Smooth muscle cell (in vitro differentiated cells): ENCODE measurements at regions not wholly inside any gene's neighbourhood (a gene's known extent, or its start where the extent isn't known, plus 50 kb on each side); places are given as distances from the start of the nearest gene placed in this dataset.

Source experiments
- DNase-seq: peaks from one replicate; lab custom pipeline; 2025; ENCODE audit not compliant: unreplicated experiment; lab: John Stamatoyannopoulos, UW
- H2AFZ ChIP-seq: fragments of 200-600 bp; sonication (generic); 2 replicates; pipeline ENCODE4 v1.6.0; 2016; ENCODE audit warnings: antibody characterized with exemption, low read depth, mild to moderate bottlenecking
- H3F3A ChIP-seq: fragments of 200-600 bp; sonication (generic); 2 replicates; pipeline ENCODE4 v1.6.0; 2017; ENCODE audit warnings: antibody characterized with exemption, low read depth
- H3K27ac ChIP-seq: fragments of 200-600 bp; sonication (generic); 2 replicates; pipeline ENCODE4 v1.5.1; 2016; ENCODE audit warnings: low read depth, mild to moderate bottlenecking
- H3K27me3 ChIP-seq: fragments of 200-600 bp; sonication (generic); 2 replicates; pipeline ENCODE4 v1.6.1; 2016; ENCODE audit warnings: low read depth, mild to moderate bottlenecking
- H3K36me3 ChIP-seq: fragments of 200-600 bp; sonication (generic); 2 replicates; pipeline ENCODE4 v1.5.1; 2016; ENCODE audit warnings: low read depth
- H3K4me1 ChIP-seq: fragments of 200-600 bp; sonication (generic); 2 replicates; pipeline ENCODE4 v1.5.1; 2016; ENCODE audit warnings: low read depth
- H3K4me2 ChIP-seq: fragments of 200-600 bp; sonication (generic); 2 replicates; pipeline ENCODE4 v1.6.0; 2016; ENCODE audit warnings: mild to moderate bottlenecking
- H3K4me3 ChIP-seq: fragments of 200-600 bp; sonication (generic); 2 replicates; pipeline ENCODE4 v1.5.1; 2016; ENCODE audit warnings: mild to moderate bottlenecking
- H3K79me2 ChIP-seq: fragments of 200-600 bp; sonication (generic); 2 replicates; pipeline ENCODE4 v1.6.0; 2016; ENCODE audit warnings: low read depth, mild to moderate bottlenecking
- H3K9ac ChIP-seq: fragments of 200-600 bp; sonication (generic); 2 replicates; pipeline ENCODE4 v1.6.0; 2016; ENCODE audit warnings: low read depth
- H3K9me3 ChIP-seq: fragments of 200-600 bp; sonication (generic); replicated peaks from 2 replicates; pipeline ENCODE4 v1.5.1; 2016; ENCODE audit warnings: low read depth
- H4K20me1 ChIP-seq: fragments of 200-600 bp; sonication (generic); 2 replicates; pipeline ENCODE4 v1.6.0; 2016; ENCODE audit warnings: low read depth
- whole genome bisulfite sequencing: methylation state at CpG from one replicate; pipeline ENCODE4 v1.1.7; 2016; ENCODE audit warnings: low lambda C conversion rate; 5-methylcytosine and 5-hydroxymethylcytosine counted together
- TF ChIP-seq, protein P1 (sequence below): fragments of 200-600 bp; sonication (generic); IDR thresholded peaks from 2 replicates; pipeline ENCODE4 v1.5.1; 2017; ENCODE audit warnings: borderline replicate concordance, mild to moderate bottlenecking, antibody characterized with exemption; ENCODE audit not compliant: insufficient read depth, poor library complexity, severe bottlenecking

GRCh38 chr6:109299265-109299607 is 83.0 kb downstream of the CD164 start:
- Histone ChIP-seq H4K20me1 (no peaks in the 10 kb centered on the region), H3K4me3 (no peak overlapping the region), H3K4me2 (no peak overlapping the region), H3K36me3 (no peaks in the 10 kb centered on the region), H3K4me1 (peaks cover under 1% of the 10 kb centered on the region), H3K27me3 (no peaks in the 10 kb centered on the region), H3F3A (no peaks in the 10 kb centered on the region), H3K9ac (no peak overlapping the region), H3K27ac (no peak overlapping the region), H3K79me2 (no peaks in the 10 kb centered on the region), H2AFZ (no peak overlapping the region), H3K9me3 (no peaks in the 10 kb centered on the region)
- TF ChIP-seq, protein P1, sequence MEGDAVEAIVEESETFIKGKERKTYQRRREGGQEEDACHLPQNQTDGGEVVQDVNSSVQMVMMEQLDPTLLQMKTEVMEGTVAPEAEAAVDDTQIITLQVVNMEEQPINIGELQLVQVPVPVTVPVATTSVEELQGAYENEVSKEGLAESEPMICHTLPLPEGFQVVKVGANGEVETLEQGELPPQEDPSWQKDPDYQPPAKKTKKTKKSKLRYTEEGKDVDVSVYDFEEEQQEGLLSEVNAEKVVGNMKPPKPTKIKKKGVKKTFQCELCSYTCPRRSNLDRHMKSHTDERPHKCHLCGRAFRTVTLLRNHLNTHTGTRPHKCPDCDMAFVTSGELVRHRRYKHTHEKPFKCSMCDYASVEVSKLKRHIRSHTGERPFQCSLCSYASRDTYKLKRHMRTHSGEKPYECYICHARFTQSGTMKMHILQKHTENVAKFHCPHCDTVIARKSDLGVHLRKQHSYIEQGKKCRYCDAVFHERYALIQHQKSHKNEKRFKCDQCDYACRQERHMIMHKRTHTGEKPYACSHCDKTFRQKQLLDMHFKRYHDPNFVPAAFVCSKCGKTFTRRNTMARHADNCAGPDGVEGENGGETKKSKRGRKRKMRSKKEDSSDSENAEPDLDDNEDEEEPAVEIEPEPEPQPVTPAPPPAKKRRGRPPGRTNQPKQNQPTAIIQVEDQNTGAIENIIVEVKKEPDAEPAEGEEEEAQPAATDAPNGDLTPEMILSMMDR, result no peak
- 77% methylated on average over 1 of the region's 1 CpG for WGBS
- no peak for DNase-seq

GRCh38 chr6:109298605-109299264 is 83.5 kb downstream of the CD164 start:
- 67% methylated on average over 6 of the region's 6 CpGs for WGBS

GRCh38 chr6:109297406-109298110 is 84.7 kb downstream of the CD164 start:
- H3K4me3 ChIP-seq, result no peak overlapping the region
- H2AFZ ChIP-seq, result no peak overlapping the region
- H3K4me2 ChIP-seq, result no peak overlapping the region
- H3K4me1 ChIP-seq, result peaks cover 3% of the 10 kb centered on the region
- H3K9ac ChIP-seq, result no peak overlapping the region
- WGBS, result 47% methylated on average over 6 of the region's 6 CpGs
- no peak for DNase-seq
- TF ChIP-seq, protein P1, result no peak
- no peak overlapping the region for H3K27ac ChIP-seq
- no peaks in the 10 kb centered on the region for H3K36me3 ChIP-seq
- H3K27me3 ChIP-seq, result no peaks in the 10 kb centered on the region
- H3F3A ChIP-seq, result no peaks in the 10 kb centered on the region
- no peaks in the 10 kb centered on the region for H3K79me2 ChIP-seq
- H3K9me3 ChIP-seq, result no peaks in the 10 kb centered on the region
- H4K20me1 ChIP-seq, result no peaks in the 10 kb centered on the region

More at GRCh38 chr6:109298605-109299264, 83.5 kb downstream of the CD164 start:
- H4K20me1 ChIP-seq, result no peaks in the 10 kb centered on the region
- no peak overlapping the region for H2AFZ ChIP-seq
- no peak overlapping the region for H3K27ac ChIP-seq
- no peak overlapping the region for H3K4me3 ChIP-seq
- H3K9ac ChIP-seq, result no peak overlapping the region
- no peak for DNase-seq
- H3K36me3 ChIP-seq, result no peaks in the 10 kb centered on the region
- H3K4me2 ChIP-seq, result no peak overlapping the region
- no peaks in the 10 kb centered on the region for H3K9me3 ChIP-seq
- TF ChIP-seq, protein P1, result no peak
- no peaks in the 10 kb centered on the region for H3F3A ChIP-seq
- H3K79me2 ChIP-seq, result no peaks in the 10 kb centered on the region
- no peaks in the 10 kb centered on the region for H3K27me3 ChIP-seq
- H3K4me1 ChIP-seq, result peaks cover 3% of the 10 kb centered on the region
